ENCODE measurements at regions not wholly inside any gene's neighbourhood (a gene's known extent, or its start where the extent isn't known, plus 50 kb on each side); places are given as distances from the start of the nearest gene placed in this dataset.

DNA sequence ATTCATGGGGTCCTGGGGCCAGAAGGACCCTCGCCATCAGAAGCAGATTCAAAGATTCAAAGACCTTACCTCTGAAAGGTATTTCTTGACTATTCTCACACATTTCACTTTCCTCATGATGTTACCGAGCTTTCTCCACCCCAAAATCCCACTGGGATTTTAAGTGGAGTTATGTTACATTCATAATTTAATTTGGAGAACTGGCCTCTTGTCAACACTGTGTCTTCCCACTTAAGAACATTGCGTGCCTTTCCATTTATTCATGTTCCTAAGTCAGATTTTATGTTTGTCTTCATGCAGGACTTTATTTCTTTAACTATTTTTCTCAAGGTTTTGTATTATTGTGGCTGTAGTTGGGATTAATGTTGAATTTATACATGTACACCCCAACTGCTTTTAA lies 123.5 kb upstream of the BMPER start:
- Histone ChIP-seq H3K9me3 (ENCODE audit: severe bottlenecking) (no peaks in the 10 kb centered on the region), H3K27me3 (ENCODE audit: insufficient read depth, low read depth, severe bottlenecking) (no peaks in the 10 kb centered on the region), H3K4me3 (ENCODE audit: low read depth, low read length) (no peak overlapping the region), H3K27ac (no peak overlapping the region), H3K36me3 (no peaks in the 10 kb centered on the region)
- no peak for DNase-seq
- TF ChIP-seq, protein P1, sequence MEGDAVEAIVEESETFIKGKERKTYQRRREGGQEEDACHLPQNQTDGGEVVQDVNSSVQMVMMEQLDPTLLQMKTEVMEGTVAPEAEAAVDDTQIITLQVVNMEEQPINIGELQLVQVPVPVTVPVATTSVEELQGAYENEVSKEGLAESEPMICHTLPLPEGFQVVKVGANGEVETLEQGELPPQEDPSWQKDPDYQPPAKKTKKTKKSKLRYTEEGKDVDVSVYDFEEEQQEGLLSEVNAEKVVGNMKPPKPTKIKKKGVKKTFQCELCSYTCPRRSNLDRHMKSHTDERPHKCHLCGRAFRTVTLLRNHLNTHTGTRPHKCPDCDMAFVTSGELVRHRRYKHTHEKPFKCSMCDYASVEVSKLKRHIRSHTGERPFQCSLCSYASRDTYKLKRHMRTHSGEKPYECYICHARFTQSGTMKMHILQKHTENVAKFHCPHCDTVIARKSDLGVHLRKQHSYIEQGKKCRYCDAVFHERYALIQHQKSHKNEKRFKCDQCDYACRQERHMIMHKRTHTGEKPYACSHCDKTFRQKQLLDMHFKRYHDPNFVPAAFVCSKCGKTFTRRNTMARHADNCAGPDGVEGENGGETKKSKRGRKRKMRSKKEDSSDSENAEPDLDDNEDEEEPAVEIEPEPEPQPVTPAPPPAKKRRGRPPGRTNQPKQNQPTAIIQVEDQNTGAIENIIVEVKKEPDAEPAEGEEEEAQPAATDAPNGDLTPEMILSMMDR (IDR thresholded peaks at IDR 0.05; ENCODE audit: low read depth, low read length) = no peak

DNA sequence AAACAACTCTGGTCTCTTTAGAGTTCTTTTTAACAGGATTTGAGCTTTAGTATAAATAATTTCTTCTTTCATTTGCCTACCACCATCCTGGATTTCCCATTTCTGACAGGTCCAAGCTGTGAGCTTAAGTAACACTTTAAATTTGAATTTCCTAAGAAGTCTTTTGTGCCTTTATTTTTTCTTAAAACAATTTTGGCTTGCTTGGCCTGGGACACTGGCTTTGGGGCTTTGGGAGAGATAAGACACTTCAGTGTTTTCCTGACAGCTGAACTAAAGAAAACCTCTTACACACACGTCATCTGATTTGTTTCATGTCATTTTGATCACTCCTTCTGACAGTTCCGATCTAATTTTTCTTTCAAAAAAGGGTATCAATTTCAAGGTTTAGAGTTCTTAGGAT lies 121.3 kb upstream of the BMPER start:
- Histone ChIP-seq H3K36me3 (no peaks in the 10 kb centered on the region), H3K27ac (no peak overlapping the region), H3K27me3 (ENCODE audit: insufficient read depth, low read depth, severe bottlenecking) (no peaks in the 10 kb centered on the region), H3K9me3 (ENCODE audit: severe bottlenecking) (no peaks in the 10 kb centered on the region), H3K4me3 (ENCODE audit: low read depth, low read length) (no peak overlapping the region)
- DNase-seq = no peak
- TF ChIP-seq, protein P1 (IDR thresholded peaks at IDR 0.05; ENCODE audit: low read depth, low read length) = no peak

DNA sequence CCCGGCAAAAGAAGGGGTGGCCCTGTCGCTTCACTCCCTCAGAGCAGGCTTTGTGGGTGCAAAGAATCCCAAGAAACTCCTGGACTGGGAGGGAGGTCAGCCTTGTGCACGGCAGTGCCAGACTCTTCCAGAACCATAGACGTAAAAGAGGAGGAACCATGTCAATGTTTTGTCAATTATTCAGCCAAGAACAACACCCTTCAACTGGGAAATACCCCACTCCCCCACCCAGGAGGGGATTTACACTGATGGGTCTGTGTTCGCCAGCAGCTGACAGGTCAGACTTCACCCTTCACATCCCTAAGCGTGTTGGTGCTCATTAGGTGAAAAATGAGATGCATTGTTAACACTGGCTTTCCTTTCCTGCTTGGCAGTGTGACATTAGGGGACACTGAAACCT lies 116.8 kb upstream of the BMPER start:
- no peaks in the 10 kb centered on the region for H3K27me3 ChIP-seq (ENCODE audit: insufficient read depth, low read depth, severe bottlenecking)
- TF ChIP-seq, protein P1 (IDR thresholded peaks at IDR 0.05; ENCODE audit: low read depth, low read length) = no peak
- no peak overlapping the region for H3K27ac ChIP-seq
- H3K36me3 ChIP-seq = no peaks in the 10 kb centered on the region
- no peak for DNase-seq
- H3K9me3 ChIP-seq (ENCODE audit: severe bottlenecking) = no peaks in the 10 kb centered on the region
- H3K4me3 ChIP-seq (ENCODE audit: low read depth, low read length) = no peak overlapping the region

DNA sequence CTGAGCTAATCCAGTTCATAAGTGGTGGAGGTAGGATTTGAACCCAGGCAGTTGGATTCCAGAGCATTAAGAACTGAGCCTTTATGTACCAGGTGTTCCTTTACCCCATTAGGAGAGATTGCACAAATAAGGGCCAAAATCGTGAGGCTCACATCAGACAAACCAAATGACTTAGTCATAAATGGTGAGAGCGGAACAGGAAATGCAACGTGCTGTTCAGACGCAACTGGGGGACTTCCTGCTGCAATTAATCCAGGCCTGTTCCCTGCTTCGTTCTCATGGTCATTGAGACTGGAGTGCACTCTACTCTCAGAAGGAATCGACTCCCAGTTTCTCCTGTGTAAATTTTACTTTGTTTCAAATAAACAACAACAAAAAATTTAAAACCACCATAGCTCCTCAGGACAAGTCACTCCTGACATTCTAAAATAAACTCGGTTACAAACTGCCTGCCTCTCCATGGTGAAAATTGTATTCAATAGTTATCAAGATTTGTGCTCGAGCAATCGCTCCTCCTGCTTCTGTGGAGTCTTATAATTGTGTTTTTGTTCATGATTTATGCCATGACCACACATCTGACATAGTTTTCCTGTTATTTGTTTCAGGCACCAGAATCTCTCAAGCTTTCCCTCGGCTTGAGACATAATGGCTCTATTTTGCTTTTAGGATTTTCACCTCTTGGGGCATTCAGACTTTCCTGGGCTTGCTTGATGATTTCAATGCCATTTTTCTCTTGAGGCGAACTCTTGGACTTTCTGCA lies 115.3 kb upstream of the BMPER start:
- Histone ChIP-seq H3K27me3 (ENCODE audit: insufficient read depth, low read depth, severe bottlenecking) (no peaks in the 10 kb centered on the region), H3K9me3 (ENCODE audit: severe bottlenecking) (no peaks in the 10 kb centered on the region), H3K4me3 (ENCODE audit: low read depth, low read length) (no peak overlapping the region), H3K27ac (no peak overlapping the region), H3K36me3 (no peaks in the 10 kb centered on the region)
- TF ChIP-seq, protein P1 (IDR thresholded peaks at IDR 0.05; ENCODE audit: low read depth, low read length) = no peak
- DNase-seq = no peak

DNA sequence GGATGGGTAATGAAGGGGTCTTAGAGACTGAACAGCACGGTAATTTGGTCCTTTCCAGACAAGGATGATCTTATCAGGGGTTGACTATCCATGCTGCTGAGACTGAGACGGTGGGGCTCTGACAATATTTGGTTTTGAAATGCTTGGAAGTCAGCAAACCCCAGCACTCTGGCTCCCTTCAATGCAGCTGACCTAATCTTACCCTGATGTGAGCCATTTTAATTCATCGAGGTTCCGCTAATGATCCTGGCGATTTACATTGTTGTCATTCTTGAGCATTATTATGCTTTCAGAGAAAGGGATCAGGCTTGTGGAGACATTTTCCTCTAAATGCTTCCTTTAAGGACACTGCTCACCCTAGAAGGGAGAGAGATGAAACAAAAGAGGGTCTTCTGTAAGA lies 114.6 kb upstream of the BMPER start:
- Histone ChIP-seq H3K36me3 (no peaks in the 10 kb centered on the region), H3K27ac (no peak overlapping the region), H3K4me3 (ENCODE audit: low read depth, low read length) (no peak overlapping the region), H3K27me3 (ENCODE audit: insufficient read depth, low read depth, severe bottlenecking) (no peaks in the 10 kb centered on the region), H3K9me3 (ENCODE audit: severe bottlenecking) (no peaks in the 10 kb centered on the region)
- DNase-seq = no peak
- TF ChIP-seq, protein P1 (IDR thresholded peaks at IDR 0.05; ENCODE audit: low read depth, low read length) = no peak

DNA sequence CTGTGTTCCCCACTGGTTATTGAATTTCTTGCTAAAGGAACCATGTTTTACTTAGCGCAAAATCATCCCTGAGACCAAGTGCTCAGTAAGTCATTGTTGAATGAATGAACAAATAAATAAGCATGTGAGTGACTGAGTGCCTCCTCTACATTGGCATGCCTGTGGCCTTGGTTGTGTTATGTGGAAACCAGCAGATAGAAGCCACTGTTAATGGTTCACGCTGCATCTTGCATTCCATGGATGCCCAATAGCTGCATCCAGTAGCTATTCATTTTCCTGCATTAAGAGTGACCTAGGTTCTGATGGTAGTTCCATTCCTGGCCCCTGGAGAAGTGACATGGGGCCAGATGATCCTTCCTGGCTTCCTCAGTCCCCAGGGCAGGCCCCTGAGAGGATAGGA lies 113.3 kb upstream of the BMPER start:
- Histone ChIP-seq H3K27ac (no peak overlapping the region), H3K4me3 (ENCODE audit: low read depth, low read length) (no peak overlapping the region), H3K36me3 (no peaks in the 10 kb centered on the region), H3K9me3 (ENCODE audit: severe bottlenecking) (no peaks in the 10 kb centered on the region), H3K27me3 (ENCODE audit: insufficient read depth, low read depth, severe bottlenecking) (no peaks in the 10 kb centered on the region)
- DNase-seq = no peak
- TF ChIP-seq, protein P1 (IDR thresholded peaks at IDR 0.05; ENCODE audit: low read depth, low read length) = no peak
